WI38 (cell line): ENCODE measurements at regions not wholly inside any gene's neighbourhood (a gene's known extent, or its start where the extent isn't known, plus 50 kb on each side); places are given as distances from the start of the nearest gene placed in this dataset.

Experiments
- H3K4me3 ChIP-seq: 2 replicates; pipeline ENCODE4 v1.5.1; 2011; ENCODE audit warnings: low read depth, mild to moderate bottlenecking, control low read depth, low read length
- CTCF ChIP-seq: IDR thresholded peaks from 2 replicates; pipeline ENCODE4 v1.5.1; 2012; ENCODE audit warnings: low read depth, mild to moderate bottlenecking, control low read depth, low read length

GRCh38 chr10:31103112-31103511, 71.4 kb upstream of the ZNF438 start:
- no peak overlapping the region for H3K4me3 ChIP-seq
- TF ChIP-seq CTCF: no peak

- no peak overlapping the region for H3K4me3 ChIP-seq
- TF ChIP-seq CTCF: no peak
Observed at GRCh38 chr10:31112961-31113360, 81.3 kb upstream of the ZNF438 start.

GRCh38 chr10:31116226-31116625, 84.6 kb upstream of the ZNF438 start:
- no peak overlapping the region for H3K4me3 ChIP-seq
- no peak for TF ChIP-seq CTCF

- H3K4me3 ChIP-seq: no peak overlapping the region
- TF ChIP-seq CTCF: no peak
Observed at GRCh38 chr10:31118556-31118955, 86.9 kb upstream of the ZNF438 start.

GRCh38 chr10:31120392-31120791, 88.7 kb upstream of the ZNF438 start:
- no peak overlapping the region for H3K4me3 ChIP-seq

GRCh38 chr10:31120961-31121685, 89.5 kb upstream of the ZNF438 start:
- no peak for TF ChIP-seq CTCF
- no peak overlapping the region for H3K4me3 ChIP-seq

More at GRCh38 chr10:31120392-31120791, 88.7 kb upstream of the ZNF438 start:
- no peak for TF ChIP-seq CTCF

- no peak for TF ChIP-seq CTCF
- no peak overlapping the region for H3K4me3 ChIP-seq
Observed at GRCh38 chr10:31121757-31122577, 90.3 kb upstream of the ZNF438 start.
